Femur (tissue), 1 donor: ENCODE measurements at regions not wholly inside any gene's neighbourhood (a gene's known extent, or its start where the extent isn't known, plus 50 kb on each side); places are given as distances from the start of the nearest gene placed in this dataset.

Experiments
- DNase-seq: peaks from one replicate; pipeline ENCODE4 v3.0.0-alpha.2; 2017

DNA sequence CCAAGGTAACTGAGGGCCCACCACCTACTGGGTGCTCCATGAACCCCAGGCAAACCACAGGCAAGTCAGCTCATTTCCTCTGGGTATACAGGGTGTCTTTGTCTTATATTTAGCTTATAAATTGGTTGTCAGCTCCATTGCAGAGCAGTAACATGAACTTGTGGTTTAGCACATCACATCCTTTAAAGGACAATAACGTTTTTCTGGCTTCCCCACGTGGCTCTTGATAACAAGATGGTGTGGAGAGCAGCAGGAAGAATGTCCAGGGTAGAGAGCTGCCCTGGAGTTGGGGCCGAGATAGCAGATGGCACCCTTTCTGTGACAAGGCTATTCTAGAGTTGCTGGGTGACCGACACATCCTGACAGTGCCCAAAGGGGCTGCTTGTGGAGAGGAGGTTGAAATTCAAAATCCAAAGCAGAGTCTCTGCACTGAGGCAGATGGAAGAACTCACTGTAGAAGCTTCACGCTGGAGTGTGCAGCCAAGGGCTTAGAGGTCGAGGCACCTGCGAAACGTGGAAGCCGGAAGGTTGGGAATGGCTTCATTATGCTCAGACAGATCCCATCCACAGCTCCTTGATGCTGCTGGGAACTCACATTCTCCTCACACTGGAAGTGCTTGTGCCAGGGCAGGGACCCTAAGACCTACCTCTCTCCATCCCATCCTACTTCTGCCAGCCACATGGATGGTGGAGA, 133.0 kb upstream of the FRY start:
- DNase-seq = no peak

DNA sequence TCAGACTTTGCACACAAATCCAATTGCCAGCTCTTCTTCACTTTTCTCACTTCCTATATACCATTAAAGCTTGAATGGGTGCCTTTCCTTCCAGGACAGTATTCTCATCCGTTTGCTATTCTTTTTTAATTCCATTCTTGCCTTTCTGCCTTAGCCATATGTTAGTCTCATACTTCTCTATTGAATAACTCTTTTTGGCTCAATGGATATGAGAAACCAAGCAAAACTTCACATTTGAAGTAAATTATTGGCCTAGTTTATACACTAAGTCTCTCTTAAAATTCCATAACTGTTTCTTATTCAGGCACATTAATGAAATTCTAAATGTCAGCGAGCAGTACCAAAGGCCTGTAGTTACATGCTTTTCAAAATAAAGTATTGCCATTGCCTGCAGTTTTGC, 129.6 kb upstream of the FRY start:
- DNase-seq = no peak

DNA sequence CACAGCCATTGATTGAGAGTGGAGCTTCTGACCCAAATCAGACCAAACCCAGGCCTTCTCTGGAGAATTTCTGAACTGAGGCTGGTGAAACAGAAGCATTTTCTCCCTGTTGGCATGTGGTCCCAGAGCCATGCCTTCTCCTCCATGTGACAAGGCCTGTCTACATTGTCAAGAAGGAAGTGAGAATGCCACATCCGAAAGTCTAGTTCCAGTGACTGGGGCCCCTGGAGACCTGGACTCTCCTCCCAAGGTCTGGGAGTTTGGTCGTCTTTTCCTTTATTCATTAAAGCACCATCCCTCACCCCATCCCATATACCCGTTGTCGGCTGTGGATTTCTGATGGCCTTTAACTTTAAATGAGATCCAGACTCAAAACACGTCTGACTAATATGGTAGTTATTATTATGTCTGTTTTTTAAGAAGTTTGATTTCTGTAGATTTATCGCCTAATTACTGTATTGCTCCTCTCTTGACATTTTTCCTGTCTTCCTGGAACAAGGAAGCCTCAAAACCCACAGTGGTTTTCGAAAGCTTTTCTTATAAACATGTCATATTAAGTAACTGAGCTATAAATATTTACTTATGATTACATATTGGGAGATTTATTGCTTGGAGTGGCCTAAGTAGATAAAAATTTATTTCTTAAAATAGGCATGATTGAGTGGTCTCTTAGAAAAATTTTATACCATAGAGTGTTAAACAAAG, 128.3 kb upstream of the FRY start:
- no peak for DNase-seq

DNA sequence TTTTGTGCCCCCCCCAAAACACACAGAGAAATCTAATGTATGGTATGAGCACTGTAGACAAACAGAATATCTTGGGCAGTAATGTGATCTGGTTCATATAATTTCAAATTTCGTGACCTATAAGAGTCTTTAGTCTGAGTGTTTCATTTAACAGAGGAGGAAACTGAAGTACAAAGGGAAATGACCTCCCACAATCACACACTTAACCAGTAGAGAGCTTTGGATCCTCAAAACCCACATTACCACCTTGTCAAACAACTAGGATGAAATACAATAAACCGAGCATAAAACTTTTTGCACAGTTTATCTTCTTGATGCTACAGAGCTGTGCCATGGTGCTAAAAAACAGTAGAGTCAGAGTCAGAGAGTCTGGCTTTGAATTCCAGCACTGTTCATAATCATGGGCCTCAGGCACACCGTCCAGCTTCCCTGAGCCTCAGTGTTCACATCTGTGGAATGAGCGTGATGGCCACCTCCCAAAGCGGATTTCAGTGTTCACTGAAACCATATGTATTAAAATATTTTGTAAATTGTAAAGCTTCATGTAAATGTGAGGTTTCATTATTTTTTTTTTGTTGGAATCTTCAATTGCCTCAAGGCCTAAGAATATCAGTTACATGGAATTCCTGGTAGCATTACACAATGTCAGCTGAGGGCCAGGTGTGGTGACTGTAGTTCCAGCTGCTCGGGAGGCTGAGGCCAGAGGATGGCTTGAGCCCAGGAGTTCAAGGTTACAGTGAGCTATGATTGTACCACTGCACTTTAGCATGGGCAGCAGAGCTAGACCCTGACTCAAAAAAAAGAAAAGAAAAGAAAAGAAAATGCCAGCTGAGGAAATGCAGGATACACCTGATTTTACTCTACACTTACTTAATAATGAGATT, 126.4 kb upstream of the FRY start:
- no peak for DNase-seq

DNA sequence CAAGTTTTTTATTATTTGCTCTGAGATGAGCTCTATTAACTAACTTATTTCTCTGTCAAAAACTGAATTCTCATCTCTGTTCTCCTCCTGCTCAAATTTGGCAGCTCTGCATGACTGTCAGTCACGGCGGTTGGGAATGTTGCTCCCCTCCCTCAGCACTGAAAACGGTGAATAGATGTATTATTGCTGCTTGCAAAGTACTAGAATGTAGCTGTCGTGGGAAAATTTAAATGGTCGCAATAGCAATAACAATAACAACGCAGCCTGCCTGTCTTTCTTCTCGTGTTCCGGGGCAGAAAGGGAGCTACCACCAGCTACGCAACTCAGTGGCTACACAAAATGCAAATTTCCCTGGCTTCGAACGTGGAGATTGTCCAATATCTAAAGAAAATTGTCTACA, 125.6 kb upstream of the FRY start:
- no peak for DNase-seq

DNA sequence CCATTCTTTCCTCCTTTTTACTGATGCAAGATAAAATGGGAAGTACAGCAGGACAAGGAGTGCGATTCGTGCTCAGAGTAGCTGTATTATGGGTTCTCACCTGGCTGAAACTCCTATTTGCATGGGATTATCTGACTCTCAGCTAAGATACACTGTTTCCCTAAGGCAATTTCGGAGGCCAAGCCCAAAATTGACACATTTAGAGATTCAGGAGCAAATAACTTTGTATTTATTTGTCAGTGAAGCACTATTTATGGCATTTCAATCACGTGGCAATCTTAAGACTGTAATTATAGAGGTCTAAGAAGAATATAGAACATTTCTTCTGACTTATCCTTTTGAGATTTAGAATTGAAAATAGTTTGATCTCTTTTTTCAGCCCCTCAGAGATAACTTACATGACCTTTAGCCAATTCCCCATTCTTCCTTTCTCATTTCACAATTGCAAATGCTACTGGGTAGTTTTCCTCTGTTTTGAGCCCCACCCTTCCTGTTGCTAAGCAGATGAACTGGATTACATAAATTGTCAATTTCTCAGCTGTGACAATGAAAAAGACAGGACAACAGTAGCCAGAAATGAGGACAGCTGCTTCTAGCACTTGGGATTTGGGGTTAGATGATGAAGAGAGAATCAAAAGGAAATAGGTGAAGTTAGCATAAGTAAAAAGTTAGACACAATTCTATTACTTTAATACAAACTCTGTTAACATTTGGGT, 122.7 kb upstream of the FRY start:
- no peak for DNase-seq

DNA sequence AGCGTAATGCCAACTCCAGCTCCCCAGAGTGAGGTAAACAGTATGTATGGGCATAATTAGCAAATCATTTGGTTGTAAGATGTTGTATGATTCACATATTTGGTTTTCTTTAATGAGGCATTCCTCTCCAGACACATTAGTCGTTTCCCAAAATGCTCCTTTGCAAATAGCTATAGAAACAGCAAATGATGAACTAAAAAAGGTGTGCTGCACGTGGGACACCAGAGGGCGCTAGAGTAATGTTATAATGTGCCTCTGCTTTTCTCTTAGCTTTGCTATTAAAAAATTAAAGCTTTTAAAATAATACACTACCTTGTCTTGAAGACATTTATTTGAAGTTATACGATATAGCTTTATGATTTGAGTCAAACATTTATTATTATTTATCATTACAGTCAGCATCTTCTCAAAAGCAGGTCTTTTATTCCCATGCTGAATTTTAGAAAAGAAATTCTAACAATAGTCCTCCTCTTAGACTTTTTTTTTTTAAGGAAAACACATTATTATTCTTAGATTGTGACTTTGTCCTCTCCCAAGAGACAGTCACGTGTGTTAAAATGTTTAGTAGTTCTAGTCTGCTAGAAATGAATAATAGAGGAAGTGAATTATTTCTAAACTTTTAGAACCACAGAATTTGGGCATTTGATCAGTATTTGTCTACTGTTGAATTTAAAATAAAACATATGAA, 121.6 kb upstream of the FRY start:
- peak; percentile 69 for DNase-seq

DNA sequence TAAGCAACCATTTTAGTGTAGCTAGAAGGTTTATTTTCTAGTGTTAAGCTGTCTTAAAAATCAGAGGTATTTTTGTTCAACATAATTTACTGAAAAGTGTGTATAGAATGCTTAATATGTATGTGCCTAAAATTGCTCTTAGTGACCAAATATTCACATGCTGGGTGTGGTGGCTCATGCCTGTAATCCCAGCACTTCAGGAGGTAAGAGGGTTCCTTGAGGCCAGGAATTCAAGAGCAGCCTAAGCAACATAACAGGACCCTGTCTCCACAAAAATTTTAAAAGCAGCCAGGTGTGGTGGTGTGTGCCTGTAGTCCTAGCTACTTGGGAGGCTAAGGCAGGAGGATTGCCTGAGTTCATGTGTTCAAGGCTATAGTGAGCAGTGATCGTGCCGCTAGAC, 120.9 kb upstream of the FRY start:
- DNase-seq = no peak

DNA sequence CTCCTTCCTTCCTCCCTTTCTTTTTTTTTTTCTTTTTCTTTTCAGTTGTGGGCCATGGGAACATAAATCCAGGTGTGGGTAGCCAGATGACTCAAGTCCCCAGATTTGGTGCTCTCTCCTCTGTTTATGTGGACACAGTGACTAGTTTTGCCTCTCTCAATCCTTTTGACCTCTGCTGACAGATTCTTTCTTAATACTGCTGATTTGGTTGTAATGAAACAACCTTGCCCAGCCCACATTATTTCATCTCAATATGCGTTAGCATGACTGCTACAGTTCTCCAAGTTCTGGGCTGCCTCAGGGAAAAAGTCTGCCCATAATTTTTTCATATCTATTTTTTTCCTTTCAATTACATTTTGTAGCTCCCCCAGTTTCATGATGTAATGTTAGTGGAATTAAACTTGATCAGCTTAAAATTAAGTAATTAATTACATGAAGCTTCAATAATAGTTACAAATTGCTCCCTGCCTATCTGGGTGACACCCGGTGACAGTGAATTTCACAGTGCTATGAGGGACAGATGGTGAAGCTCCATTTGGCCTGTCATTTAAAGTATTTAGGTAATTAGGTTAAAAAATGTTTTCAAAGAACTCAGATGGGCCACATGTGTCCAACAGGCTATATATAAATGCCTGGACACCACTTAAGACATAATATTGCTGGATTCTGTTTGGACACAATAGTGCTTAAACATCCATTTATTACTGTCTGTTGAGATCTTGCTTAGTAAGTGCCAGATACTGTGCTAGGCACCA, 118.8 kb upstream of the FRY start:
- no peak for DNase-seq

DNA sequence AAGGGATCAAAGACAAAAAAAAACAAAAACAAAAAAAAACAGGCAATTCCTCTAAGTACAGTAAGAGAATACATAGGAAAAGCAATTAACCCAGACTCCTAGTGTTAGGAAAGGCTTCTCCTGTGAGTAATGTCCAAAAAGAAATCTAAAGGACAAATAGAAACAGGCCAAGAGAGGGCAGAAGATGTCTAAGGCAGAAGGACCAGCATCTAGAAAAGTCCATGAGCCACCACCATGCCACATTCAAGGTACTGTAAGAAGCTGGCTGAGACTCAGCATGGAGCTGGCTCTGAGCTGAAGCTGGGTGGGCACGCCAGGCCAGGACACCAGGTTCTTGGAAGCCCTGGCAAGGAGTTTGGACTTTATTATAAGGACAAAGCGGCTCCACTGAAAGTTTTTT, 118.1 kb upstream of the FRY start:
- no peak for DNase-seq

DNA sequence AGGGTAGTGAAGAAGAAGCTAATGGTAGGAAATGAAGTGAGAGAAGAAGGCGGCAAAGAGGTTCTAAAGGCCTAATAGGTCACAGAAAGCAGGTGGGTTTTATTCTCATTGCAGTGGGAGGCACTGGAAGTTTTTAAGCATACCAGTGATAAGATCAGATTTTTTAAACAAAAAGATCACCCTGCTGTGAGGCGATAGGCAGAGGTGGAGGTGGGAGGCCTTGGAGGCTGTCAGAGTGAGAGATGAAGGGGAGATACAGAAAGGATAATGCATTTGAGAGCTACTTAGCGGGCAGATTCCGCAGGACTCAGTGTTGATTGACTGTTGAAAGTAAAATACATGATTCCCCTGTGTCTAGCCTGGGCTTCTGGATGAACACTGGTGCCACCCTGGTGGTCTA, 116.7 kb upstream of the FRY start:
- no peak for DNase-seq

DNA sequence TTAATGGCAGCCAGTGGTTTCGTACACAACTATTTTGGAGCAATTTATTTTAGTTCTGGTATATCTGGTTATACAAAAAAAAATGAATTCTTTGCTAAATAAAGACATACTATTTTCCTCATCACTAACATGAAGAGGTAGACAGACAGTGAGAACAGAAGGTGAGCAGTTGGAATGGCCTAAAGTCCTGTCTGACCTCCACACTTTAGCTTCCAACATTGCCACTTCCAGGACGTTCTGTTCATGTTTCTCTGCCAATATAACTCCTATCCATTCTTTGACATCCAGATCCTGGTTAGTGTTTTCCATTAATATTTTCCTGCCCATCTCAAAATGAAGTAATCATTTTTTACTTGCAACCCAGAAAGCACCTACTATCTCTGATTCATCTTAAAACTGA, 112.9 kb upstream of the FRY start:
- DNase-seq = no peak

DNA sequence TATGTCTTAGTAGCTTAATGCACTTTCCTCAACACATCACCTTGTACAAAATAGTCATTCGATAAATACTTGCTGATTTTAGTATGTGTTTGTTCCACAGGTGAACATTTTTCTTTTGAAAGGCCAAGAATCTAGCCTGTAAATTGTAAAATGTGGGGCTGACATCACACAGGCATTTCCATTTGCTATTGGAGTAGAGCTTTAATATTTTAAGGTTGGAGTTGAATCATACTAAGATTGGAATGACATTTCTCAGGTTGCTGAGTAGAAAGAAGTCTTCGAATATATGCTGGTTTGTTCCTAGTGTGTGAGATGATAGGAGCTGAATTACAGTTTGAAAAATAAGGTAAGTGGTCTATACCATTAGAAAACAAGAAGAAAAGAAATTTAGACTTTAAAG, 112.3 kb upstream of the FRY start:
- DNase-seq = no peak

DNA sequence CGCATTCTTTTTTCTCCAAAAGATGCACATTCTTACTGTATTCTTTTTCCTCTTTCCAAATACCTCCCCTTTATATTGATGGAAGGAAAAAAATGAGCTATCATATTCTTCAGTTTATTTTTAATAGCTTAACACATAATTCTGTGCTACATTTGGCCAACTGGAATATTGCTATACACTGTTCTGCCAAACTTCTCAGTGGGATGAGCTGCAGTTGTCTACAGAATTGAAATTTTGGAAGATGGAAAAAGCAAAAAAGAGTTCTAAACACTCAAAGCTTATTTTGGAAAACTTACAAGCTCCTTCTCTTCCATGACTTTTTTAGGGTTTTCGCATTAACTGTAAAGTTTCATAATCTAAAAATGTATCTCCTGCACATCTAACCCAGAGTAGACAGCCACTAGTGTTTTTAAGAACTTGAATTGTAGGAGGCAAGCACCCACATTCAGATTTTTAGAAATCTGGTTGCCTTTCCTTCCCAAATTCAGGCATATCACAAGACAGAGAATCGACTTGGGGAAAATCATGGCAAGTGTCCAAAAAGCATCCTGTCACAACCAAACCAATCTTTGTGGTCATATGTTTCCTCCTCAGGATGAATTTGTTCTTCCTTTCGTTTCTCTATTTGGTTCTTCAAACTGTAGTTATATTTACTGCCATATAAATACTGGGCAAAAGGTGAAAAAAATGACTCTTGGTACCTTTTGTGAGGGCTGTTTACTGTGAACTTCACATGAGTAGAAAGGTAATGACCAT, 111.4 kb upstream of the FRY start:
- no peak for DNase-seq

DNA sequence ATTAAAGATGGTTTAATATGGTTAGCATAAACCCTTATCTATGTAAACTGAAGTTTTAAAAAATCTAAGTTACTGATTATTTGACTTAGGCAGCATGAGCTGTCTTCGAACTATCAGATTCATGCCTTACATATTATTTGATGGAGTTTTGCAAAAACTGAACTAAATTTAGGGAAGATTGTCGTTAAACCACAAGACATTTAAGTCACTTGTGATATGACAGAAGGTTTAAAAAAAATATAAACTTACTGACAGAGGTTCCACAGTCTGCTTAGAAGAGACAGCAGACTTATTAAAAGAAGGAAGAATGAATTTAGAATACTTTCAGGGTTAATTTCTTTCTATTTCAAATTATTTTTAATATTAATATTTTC, 110.9 kb upstream of the FRY start:
- DNase-seq = no peak

DNA sequence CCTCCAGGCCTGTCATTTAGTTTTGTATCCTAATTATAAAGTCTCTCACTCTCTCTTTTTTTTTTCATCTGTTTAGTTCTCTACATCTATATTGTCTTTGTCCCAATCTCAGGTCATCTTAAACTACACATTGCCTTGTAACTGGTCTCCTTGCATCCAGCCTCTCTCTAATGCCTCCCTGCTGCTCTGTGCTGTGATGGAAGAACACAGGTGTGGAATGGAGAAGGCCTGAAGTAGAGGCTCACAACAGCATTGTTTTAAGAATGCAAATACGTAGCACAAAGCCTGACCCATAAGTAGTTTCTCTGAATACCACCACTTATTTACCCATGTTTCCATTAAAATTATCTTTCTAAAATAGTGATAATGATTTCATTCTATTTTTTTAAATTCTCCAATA, 108.8 kb upstream of the FRY start:
- DNase-seq = no peak

DNA sequence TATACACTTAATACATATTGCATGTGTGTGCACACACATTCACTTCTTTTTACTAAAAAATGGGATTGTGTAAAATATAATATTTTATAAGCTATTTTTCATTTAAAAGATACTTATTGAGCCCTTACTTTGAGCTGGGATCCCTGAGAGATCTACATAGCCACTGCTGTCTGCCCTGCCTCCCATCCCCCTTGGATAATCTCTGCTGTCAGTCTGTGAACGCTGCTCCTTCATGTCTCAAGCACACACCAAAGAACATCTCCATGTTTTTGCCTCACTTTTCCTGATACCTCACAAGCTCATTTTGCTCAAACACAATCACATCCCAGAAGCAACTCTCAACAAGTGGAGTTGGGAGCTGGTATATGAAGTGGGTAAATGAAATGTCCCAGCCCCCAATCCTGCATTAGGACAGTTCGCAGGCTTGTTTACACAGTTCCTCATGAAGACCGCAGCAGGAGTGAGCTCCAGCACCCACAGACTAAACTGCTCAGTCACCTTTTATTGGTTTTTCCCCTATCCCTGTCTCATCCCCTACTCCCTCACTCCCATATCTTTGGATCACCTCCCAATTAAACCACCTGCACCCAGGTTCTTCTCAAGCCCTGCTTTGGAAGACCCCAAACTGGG, 108.3 kb upstream of the FRY start:
- no peak for DNase-seq

DNA sequence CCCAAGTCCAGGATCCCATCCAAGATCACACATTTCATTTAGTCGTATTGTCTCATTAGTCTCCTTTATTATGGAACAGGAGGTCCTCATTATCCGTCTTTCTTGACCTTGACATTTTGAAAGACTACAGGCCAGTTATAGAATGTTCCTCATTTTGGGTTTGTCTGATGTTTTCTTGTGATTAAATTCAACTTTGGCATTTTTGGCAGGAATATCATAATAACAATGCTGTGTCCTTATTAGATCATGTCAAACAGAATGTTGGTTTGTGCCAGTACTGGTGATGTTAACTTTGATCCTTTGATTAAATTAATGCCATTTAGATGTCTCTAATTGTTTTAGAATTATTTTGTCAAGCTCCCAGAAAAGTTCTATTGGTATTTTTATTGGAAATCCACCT, 106.5 kb upstream of the FRY start:
- no peak for DNase-seq

DNA sequence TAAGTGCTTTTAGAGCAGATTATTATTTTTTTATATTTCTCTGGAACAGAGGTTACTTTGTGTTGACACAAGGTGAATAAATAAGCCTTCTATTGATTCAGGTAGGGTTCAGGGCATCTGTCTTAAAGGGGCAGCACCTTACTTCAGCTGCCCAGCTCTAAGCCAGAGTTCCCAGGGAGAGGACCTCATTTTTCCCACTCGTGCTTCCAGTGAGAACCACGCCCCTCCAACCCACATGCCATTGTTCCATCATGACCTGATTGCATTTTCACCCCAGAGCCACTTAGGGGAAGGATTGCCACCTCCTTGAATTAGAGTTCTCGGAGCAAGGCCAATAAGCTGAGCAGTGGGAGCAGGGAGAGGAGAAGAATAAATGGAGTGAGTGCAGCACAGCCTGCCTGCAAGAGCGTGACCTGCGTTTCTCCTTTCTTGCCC, 104.3 kb upstream of the FRY start:
- DNase-seq = no peak

DNA sequence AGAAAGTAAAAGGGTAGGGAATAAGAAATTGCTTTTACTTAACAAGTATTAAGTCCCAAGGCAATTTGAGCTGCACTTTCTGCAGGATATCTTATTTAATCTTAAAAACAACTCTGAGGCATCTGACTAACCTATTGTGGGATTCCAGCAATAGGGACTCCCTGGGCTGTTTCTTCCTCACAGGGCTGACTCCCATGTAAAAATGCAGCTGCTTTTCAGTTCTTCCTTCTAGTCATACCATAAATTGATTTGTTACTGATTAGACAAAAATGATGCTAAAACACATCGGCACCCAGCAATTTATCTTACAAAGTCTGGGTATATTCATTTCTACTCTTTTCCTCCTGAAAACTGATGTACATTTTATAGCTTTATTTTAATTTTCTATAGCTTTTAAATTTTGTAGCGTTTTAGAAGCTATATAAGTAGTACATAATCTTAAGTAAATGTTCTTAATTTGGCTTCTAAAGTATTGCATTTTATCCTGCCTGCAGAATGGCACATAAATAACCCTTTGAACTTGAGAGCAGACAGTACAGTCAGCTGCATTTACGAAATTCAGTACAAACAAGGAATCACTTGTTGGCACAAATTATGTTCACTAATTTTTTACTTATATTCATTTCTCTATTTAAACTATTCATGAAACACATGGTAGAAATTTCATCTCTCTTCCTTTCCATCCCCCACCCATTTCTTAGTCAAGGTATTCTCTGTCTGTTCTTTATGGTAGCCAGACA, 102.4 kb upstream of the FRY start:
- DNase-seq = no peak
